B cell (primary cell): ENCODE measurements at regions not wholly inside any gene's neighbourhood (a gene's known extent, or its start where the extent isn't known, plus 50 kb on each side); places are given as distances from the start of the nearest gene placed in this dataset.

Experiments
- ATAC-seq: fragments of 200-7000 bp; cut with Tn5 transposase; one replicate; pipeline ENCODE4 v1.10.0; 2021; ENCODE audit warnings: low read depth, mild to moderate bottlenecking, moderate number of reproducible peaks, moderate library complexity
- CTCF ChIA-PET: fragments of 350-600 bp; sonication (Branson Sonifier 250); formaldehyde crosslinking; loops from one replicate; lab custom pipeline; 2021; ENCODE audit warnings: antibody characterized with exemption, inconsistent platforms; lab: Charles Lee
- POLR2A ChIA-PET: fragments of 350-600 bp; sonication (Branson Sonifier 250); formaldehyde crosslinking; loops from one replicate; lab custom pipeline; 2021; ENCODE audit warnings: antibody characterized with exemption; lab: Charles Lee
- DNase-seq: peaks from one replicate; pipeline ENCODE4 v3.0.0; 2013
- H2AFZ ChIP-seq: 2 replicates; pipeline ENCODE4 v1.6.1; 2012; ENCODE audit warnings: mild to moderate bottlenecking, low read depth, low read length; ENCODE audit not compliant: insufficient read depth, poor library complexity, severe bottlenecking
- H3K27ac ChIP-seq, 2 donors: 1 replicate in 1 of 2; 2 replicates in 1 of 2; pipeline ENCODE4 v1.5.1; 2012 to 2013; ENCODE audit warnings: low read length in 2 of 2, mild to moderate bottlenecking in 2 of 2, moderate library complexity in 1 of 2
- H3K27me3 ChIP-seq, 4 experiments: fragments of 200-600 bp in 1 of 4; sonication (generic) in 1 of 4; replicated peaks in 1 of 4; 1 replicate in 2 of 4; 2 replicates in 2 of 4; pipeline versions ENCODE4 v1.6.1 to v1.7.0; 2013 to 2016; ENCODE audit warnings: low read length in 3 of 4, mild to moderate bottlenecking in 2 of 4, mixed read lengths in 1 of 4, moderate library complexity in 1 of 4; ENCODE audit not compliant: insufficient read depth in 4 of 4, control insufficient read depth in 3 of 4; ENCODE audit errors: control extremely low read depth in 1 of 4
- H3K36me3 ChIP-seq, 2 experiments: replicated peaks in 1 of 2; 1 replicate in 1 of 2; 2 replicates in 1 of 2; pipeline versions ENCODE4 v1.6.1 to v1.7.1; 2013; ENCODE audit warnings: low read length in 1 of 2; ENCODE audit not compliant: insufficient read depth in 2 of 2, control insufficient read depth in 1 of 2; ENCODE audit errors: control extremely low read depth in 1 of 2, extremely low read depth in 1 of 2
- H3K4me1 ChIP-seq, 2 donors: fragments of 200-600 bp in 1 of 2; sonication (generic) in 1 of 2; 1 replicate in 1 of 2; 2 replicates in 1 of 2; pipeline versions ENCODE4 v1.5.1 to v1.6.1; 2013 to 2017; ENCODE audit warnings: low read length in 2 of 2; ENCODE audit not compliant: control insufficient read depth in 2 of 2, insufficient read depth in 2 of 2
- H3K4me2 ChIP-seq: replicated peaks from 2 replicates; pipeline ENCODE3; 2012; ENCODE audit warnings: mild to moderate bottlenecking, low read depth, low read length; ENCODE audit not compliant: poor library complexity, severe bottlenecking
- H3K4me3 ChIP-seq, 5 experiments: fragments of 200-600 bp in 1 of 5; sonication (generic) in 1 of 5; 1 replicate in 3 of 5; 2 replicates in 2 of 5; pipeline versions ENCODE4 v1.5.1 to v1.7.0; 2011 to 2016; ENCODE audit warnings: low read length in 4 of 5, mild to moderate bottlenecking in 4 of 5, low read depth in 2 of 5, control low read depth in 1 of 5, moderate library complexity in 1 of 5; ENCODE audit not compliant: insufficient read depth in 1 of 5; ENCODE audit errors: control extremely low read depth in 1 of 5, extremely low read depth in 1 of 5
- H3K79me2 ChIP-seq: fragments of 200-600 bp; sonication (generic); one replicate; pipeline ENCODE4 v1.6.0; 2016; ENCODE audit warnings: low read length; ENCODE audit not compliant: control insufficient read depth, insufficient read depth
- H3K9ac ChIP-seq: fragments of 200-600 bp; sonication (generic); 2 replicates; pipeline ENCODE4 v1.6.1; 2017; ENCODE audit warnings: mild to moderate bottlenecking, low read length, moderate library complexity
- H3K9me3 ChIP-seq, 3 donors: one replicate each; pipeline versions ENCODE4 v1.6.1 to v1.7.1; 2013; ENCODE audit warnings: low read length in 2 of 3; ENCODE audit not compliant: control insufficient read depth in 2 of 3, insufficient read depth in 1 of 3; ENCODE audit errors: control extremely low read depth in 1 of 3
- H4K20me1 ChIP-seq: 2 replicates; pipeline ENCODE4 v1.6.0; 2012; ENCODE audit warnings: mild to moderate bottlenecking, low read length; ENCODE audit not compliant: insufficient read depth, control insufficient read depth, poor library complexity, severe bottlenecking
- H3K27ac Mint-ChIP-seq: one replicate; pipeline ENCODE4 v1.8.0; 2021; ENCODE audit warnings: mixed read lengths
- H3K27me3 Mint-ChIP-seq: one replicate; pipeline ENCODE4 v1.8.0; 2021; ENCODE audit warnings: mixed read lengths
- H3K4me1 Mint-ChIP-seq: one replicate; pipeline ENCODE4 v1.8.0; 2021; ENCODE audit warnings: mixed read lengths
- H3K4me3 Mint-ChIP-seq: one replicate; pipeline ENCODE4 v1.8.0; 2021; ENCODE audit warnings: mixed read lengths
- H3K9me3 Mint-ChIP-seq: one replicate; pipeline ENCODE4 v1.8.0; 2022; ENCODE audit warnings: mixed read lengths; ENCODE audit not compliant: insufficient read depth
- CTCF ChIP-seq: fragments of 200-600 bp; IDR thresholded peaks from one replicate; pipeline ENCODE4 v1.8.0; 2022; ENCODE audit warnings: antibody characterized with exemption, mild to moderate bottlenecking
- EZH2 ChIP-seq: IDR thresholded peaks from 2 replicates; pipeline ENCODE4 v1.6.1; 2012; ENCODE audit warnings: borderline replicate concordance, low read depth, mild to moderate bottlenecking, moderate library complexity, low read length; ENCODE audit not compliant: insufficient read depth, poor library complexity, severe bottlenecking
- WGBS: methylation state at CpG from one replicate; pipeline ENCODE4 v1.1.5; 2013; ENCODE audit warnings: missing lambda C conversion rate; ENCODE audit not compliant: insufficient coverage; 5-methylcytosine and 5-hydroxymethylcytosine counted together
- intact Hi-C: fragments of 100-400 bp; cut with micrococcal nuclease; formaldehyde crosslinking; loops from one replicate; pipeline ENCODE4 v1.10.0; 2022

GRCh38 chr3:168495932-168496331 lies 400.2 kb upstream of the GOLIM4 start:
- Histone ChIP-seq H2AFZ (no peak overlapping the region), H3K9ac (no peak overlapping the region), H3K4me2 (no peak overlapping the region), H4K20me1 (no peaks in the 10 kb centered on the region), H3K9me3 (no peaks in the 10 kb centered on the region), H3K4me3 (no peak overlapping the region), H3K4me1 (no peaks in the 10 kb centered on the region), H3K36me3 (no peaks in the 10 kb centered on the region), H3K27me3 (no peaks in the 10 kb centered on the region), H3K27ac (no peak overlapping the region), H3K79me2 (no peaks in the 10 kb centered on the region)
- intact Hi-C loops = no loop called here
- no CpG with 5 or more reads among the region's 2 CpGs for WGBS
- no peaks in the 10 kb centered on the region for H3K27me3 Mint-ChIP-seq
- ChIA-PET POLR2A (no interaction called here), CTCF (no interaction called here)
- ATAC-seq (no peak), DNase-seq (no peak)
- TF ChIP-seq CTCF = no peak
- TF ChIP-seq EZH2 = no peak
- H3K9me3 Mint-ChIP-seq = no peaks in the 10 kb centered on the region
- no peak overlapping the region for H3K27ac Mint-ChIP-seq
- no peaks in the 10 kb centered on the region for H3K4me1 Mint-ChIP-seq
- H3K4me3 Mint-ChIP-seq = no peak overlapping the region

- Histone ChIP-seq H3K27ac (no peak overlapping the region), H4K20me1 (no peaks in the 10 kb centered on the region), H3K36me3 (no peaks in the 10 kb centered on the region), H3K27me3 (no peaks in the 10 kb centered on the region), H2AFZ (no peak overlapping the region), H3K9ac (no peak overlapping the region), H3K4me2 (no peak overlapping the region), H3K79me2 (no peaks in the 10 kb centered on the region), H3K4me1 (no peaks in the 10 kb centered on the region), H3K9me3 (no peaks in the 10 kb centered on the region), H3K4me3 (no peak overlapping the region)
- TF ChIP-seq CTCF (no peak), EZH2 (no peak)
- no CpG with 5 or more reads among the region's 2 CpGs for WGBS
- H3K27me3 Mint-ChIP-seq = no peaks in the 10 kb centered on the region
- DNase-seq (no peak), ATAC-seq (no peak)
- ChIA-PET CTCF (no interaction called here), POLR2A (no interaction called here)
- H3K9me3 Mint-ChIP-seq = no peaks in the 10 kb centered on the region
- intact Hi-C loops = no loop called here
- H3K4me1 Mint-ChIP-seq = no peaks in the 10 kb centered on the region
- no peak overlapping the region for H3K4me3 Mint-ChIP-seq
- no peak overlapping the region for H3K27ac Mint-ChIP-seq
Observed at GRCh38 chr3:168495270-168495669, 399.5 kb upstream of the GOLIM4 start.
